GM10266 (cell line): ENCODE measurements at regions not wholly inside any gene's neighbourhood (a gene's known extent, or its start where the extent isn't known, plus 50 kb on each side); places are given as distances from the start of the nearest gene placed in this dataset.

Experiments used
- DNase-seq: peaks from one replicate; pipeline ENCODE4 v3.0.0; 2012; ENCODE audit errors: extremely low spot score
- CTCF ChIP-seq: IDR thresholded peaks from 2 replicates; pipeline ENCODE4 v1.5.1; 2012; ENCODE audit warnings: mild to moderate bottlenecking, low read depth; ENCODE audit not compliant: control insufficient read depth, insufficient read depth; ENCODE audit errors: missing control alignments

- no peak for DNase-seq
- no peak for TF ChIP-seq CTCF
These were observed 54.8 kb upstream of the POMGNT2 start for GRCh38 chr3:43160664-43161063.

DNA sequence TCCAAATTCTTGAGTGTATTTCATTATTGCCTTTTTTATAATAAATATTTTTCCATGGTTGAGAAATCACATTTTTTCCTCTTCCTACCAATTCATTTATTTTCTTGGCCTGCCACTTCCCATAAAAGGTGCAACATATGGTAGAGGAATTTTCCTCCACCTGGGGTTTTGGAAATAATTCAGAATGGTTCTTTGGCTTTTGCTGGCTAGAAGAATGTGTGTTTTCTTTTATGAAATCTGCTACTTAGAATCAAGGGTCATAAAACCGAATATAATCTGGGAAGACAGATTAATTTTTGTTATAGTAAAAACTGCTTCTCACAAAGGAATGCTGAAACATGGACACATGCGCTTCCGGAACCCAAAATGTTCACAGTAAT lies 54.0 kb upstream of the POMGNT2 start:
- DNase-seq, result no peak
- TF ChIP-seq CTCF, result no peak

- DNase-seq, result no peak
- no peak for TF ChIP-seq CTCF
These were observed 53.4 kb upstream of the POMGNT2 start for GRCh38 chr3:43159131-43159875.

GRCh38 chr3:43156812-43157455 lies 51.1 kb upstream of the POMGNT2 start:
- no peak for DNase-seq
- TF ChIP-seq CTCF, result no peak

GRCh38 chr3:43155464-43156121 lies 49.7 kb upstream of the POMGNT2 start:
- no peak for TF ChIP-seq CTCF
- no peak for DNase-seq
